PC-3 (cell line): ENCODE measurements at regions not wholly inside any gene's neighbourhood (a gene's known extent, or its start where the extent isn't known, plus 50 kb on each side); places are given as distances from the start of the nearest gene placed in this dataset.

Experiments
- EZH2 ChIP-seq: fragments of 300-600 bp; sonication (generic); IDR thresholded peaks from one replicate; pipeline ENCODE4 v1.6.1; 2017; ENCODE audit warnings: antibody characterized with exemption, mild to moderate bottlenecking, low read length; ENCODE audit not compliant: unreplicated experiment
- EZH2phosphoT487 ChIP-seq: fragments of 300-600 bp; sonication (generic); IDR thresholded peaks from 2 replicates; pipeline ENCODE4 v1.6.1; 2018; ENCODE audit warnings: mild to moderate bottlenecking, antibody characterized with exemption, low read length, borderline replicate concordance
- TF ChIP-seq, protein P1 (sequence below): fragments of 300-600 bp; sonication (generic); conservative IDR thresholded peaks from 2 replicates; pipeline ENCODE4 v1.5.1; 2017; ENCODE audit warnings: antibody characterized with exemption, low read depth, mild to moderate bottlenecking, low read length

- TF ChIP-seq, protein P1, sequence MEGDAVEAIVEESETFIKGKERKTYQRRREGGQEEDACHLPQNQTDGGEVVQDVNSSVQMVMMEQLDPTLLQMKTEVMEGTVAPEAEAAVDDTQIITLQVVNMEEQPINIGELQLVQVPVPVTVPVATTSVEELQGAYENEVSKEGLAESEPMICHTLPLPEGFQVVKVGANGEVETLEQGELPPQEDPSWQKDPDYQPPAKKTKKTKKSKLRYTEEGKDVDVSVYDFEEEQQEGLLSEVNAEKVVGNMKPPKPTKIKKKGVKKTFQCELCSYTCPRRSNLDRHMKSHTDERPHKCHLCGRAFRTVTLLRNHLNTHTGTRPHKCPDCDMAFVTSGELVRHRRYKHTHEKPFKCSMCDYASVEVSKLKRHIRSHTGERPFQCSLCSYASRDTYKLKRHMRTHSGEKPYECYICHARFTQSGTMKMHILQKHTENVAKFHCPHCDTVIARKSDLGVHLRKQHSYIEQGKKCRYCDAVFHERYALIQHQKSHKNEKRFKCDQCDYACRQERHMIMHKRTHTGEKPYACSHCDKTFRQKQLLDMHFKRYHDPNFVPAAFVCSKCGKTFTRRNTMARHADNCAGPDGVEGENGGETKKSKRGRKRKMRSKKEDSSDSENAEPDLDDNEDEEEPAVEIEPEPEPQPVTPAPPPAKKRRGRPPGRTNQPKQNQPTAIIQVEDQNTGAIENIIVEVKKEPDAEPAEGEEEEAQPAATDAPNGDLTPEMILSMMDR, result no peak
- TF ChIP-seq EZH2 (no peak), EZH2phosphoT487 (no peak)
Observed at GRCh38 chr6:33904050-33904746, 100.4 kb upstream of the MLN start.
